ENCODE measurements at regions not wholly inside any gene's neighbourhood (a gene's known extent, or its start where the extent isn't known, plus 50 kb on each side); places are given as distances from the start of the nearest gene placed in this dataset.

DNA sequence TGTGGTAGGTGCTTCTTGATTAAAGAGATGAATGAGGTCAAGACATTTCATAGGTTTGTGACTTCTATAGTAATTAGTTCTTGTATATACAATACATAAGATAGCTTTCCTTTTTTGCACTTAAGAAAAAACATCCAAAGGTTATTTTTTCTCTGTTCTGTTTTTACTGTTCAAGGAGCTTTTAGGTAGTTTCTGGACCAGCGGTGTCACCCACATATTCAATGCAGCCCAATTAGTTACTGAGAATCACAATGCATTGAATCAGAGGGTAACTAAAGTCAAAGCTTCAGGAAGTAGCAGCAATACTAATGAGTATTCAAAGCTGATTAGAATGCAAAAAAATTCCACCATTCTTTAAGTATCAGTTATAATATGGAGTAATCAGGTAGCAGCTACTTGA is 211.6 kb downstream of the SH2D1A start:
- TF ChIP-seq, protein P1, sequence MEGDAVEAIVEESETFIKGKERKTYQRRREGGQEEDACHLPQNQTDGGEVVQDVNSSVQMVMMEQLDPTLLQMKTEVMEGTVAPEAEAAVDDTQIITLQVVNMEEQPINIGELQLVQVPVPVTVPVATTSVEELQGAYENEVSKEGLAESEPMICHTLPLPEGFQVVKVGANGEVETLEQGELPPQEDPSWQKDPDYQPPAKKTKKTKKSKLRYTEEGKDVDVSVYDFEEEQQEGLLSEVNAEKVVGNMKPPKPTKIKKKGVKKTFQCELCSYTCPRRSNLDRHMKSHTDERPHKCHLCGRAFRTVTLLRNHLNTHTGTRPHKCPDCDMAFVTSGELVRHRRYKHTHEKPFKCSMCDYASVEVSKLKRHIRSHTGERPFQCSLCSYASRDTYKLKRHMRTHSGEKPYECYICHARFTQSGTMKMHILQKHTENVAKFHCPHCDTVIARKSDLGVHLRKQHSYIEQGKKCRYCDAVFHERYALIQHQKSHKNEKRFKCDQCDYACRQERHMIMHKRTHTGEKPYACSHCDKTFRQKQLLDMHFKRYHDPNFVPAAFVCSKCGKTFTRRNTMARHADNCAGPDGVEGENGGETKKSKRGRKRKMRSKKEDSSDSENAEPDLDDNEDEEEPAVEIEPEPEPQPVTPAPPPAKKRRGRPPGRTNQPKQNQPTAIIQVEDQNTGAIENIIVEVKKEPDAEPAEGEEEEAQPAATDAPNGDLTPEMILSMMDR (IDR thresholded peaks at IDR 0.05 in 8 of 11, conservative IDR thresholded peaks at IDR 0.05 in 3 of 11): no peak
- TF ChIP-seq POLR2A (IDR thresholded peaks at IDR 0.05) (no peak), POLR2AphosphoS5 (IDR thresholded peaks at IDR 0.05) (no peak)
